Fibroblast of lung (primary cell): ENCODE measurements at regions not wholly inside any gene's neighbourhood (a gene's known extent, or its start where the extent isn't known, plus 50 kb on each side); places are given as distances from the start of the nearest gene placed in this dataset.

Experiments
- DNase-seq, 2 donors: peaks; one replicate each; pipeline versions ENCODE4 v3.0.0 to v3.0.0-alpha.2; 2010; ENCODE audit warnings: low read depth in 2 of 2
- H2AFZ ChIP-seq: 2 replicates; pipeline ENCODE4 v1.5.1; 2012; ENCODE audit warnings: low read length, control low read depth, inconsistent platforms
- H3K27ac ChIP-seq: 2 replicates; pipeline ENCODE4 v1.5.1; 2011; ENCODE audit warnings: low read length, control low read depth; ENCODE audit not compliant: insufficient read depth
- H3K27me3 ChIP-seq: 2 replicates; pipeline ENCODE4 v1.5.1; 2011; ENCODE audit warnings: mild to moderate bottlenecking, low read length; ENCODE audit not compliant: control insufficient read depth, insufficient read depth
- H3K36me3 ChIP-seq: 2 replicates; pipeline ENCODE4 v1.5.1; 2011; ENCODE audit warnings: low read length; ENCODE audit not compliant: control insufficient read depth, insufficient read depth
- H3K4me1 ChIP-seq: 2 replicates; pipeline ENCODE4 v1.5.1; 2011; ENCODE audit warnings: low read length; ENCODE audit not compliant: control insufficient read depth, insufficient read depth; ENCODE audit errors: extremely low read depth
- H3K4me2 ChIP-seq: 2 replicates; pipeline ENCODE4 v1.5.1; 2011; ENCODE audit warnings: low read length, control low read depth; ENCODE audit not compliant: insufficient read depth; ENCODE audit errors: extremely low read depth
- H3K4me3 ChIP-seq, 4 experiments: fragments of 200-600 bp in 1 of 4; sonication (generic) in 1 of 4; replicated peaks in 1 of 4; 2 replicates each; pipeline ENCODE4 v1.5.1; 2011 to 2016; ENCODE audit warnings: low read length in 4 of 4, low read depth in 3 of 4, mild to moderate bottlenecking in 3 of 4, control low read depth in 2 of 4, inconsistent platforms in 1 of 4, mixed read lengths in 1 of 4; ENCODE audit not compliant: insufficient read depth in 1 of 4; ENCODE audit errors: control extremely low read depth in 1 of 4
- H3K79me2 ChIP-seq: 2 replicates; pipeline ENCODE4 v1.5.1; 2012; ENCODE audit warnings: mild to moderate bottlenecking, low read length, inconsistent platforms; ENCODE audit not compliant: control insufficient read depth, insufficient read depth
- H3K9ac ChIP-seq: 2 replicates; pipeline ENCODE4 v1.5.1; 2011; ENCODE audit warnings: mild to moderate bottlenecking, low read length, control low read depth; ENCODE audit not compliant: insufficient read depth
- H3K9me3 ChIP-seq: 2 replicates; pipeline ENCODE4 v1.5.1; 2012; ENCODE audit warnings: low read depth, low read length; ENCODE audit not compliant: control insufficient read depth, insufficient read depth
- H4K20me1 ChIP-seq: 2 replicates; pipeline ENCODE4 v1.5.1; 2011; ENCODE audit warnings: low read length; ENCODE audit not compliant: control insufficient read depth, insufficient read depth; ENCODE audit errors: extremely low read depth
- EZH2 ChIP-seq: IDR thresholded peaks from 2 replicates; pipeline ENCODE4 v1.5.1; 2012; ENCODE audit warnings: low read length, control low read depth, mild to moderate bottlenecking; ENCODE audit errors: missing control alignments
- TF ChIP-seq, protein P1 (sequence below), 2 donors: IDR thresholded peaks in 1 of 2; conservative IDR thresholded peaks in 1 of 2; 1 replicate in 1 of 2; 2 replicates in 1 of 2; pipeline ENCODE4 v1.5.1; 2011 to 2012; ENCODE audit warnings: low read length in 2 of 2, control low read depth in 1 of 2, inconsistent platforms in 1 of 2, low read depth in 1 of 2, mild to moderate bottlenecking in 1 of 2

DNA sequence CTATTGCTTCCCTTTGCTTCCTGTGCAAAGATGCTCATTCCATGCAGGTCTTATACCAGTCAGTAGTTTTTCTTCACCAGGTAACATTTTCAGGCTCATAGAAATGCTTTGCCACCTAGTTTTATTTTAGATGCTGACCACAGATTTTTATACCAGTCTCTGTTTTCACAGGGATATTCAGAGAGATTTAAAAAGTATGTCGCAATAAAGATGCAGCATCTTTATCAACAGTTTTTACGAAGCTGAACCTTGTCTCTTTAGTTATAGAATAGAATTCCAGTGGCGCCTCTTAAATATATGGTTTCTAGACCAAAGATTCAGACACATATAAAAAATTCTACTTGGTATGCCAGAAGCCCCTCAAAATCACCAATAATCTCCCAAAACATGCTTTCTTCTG, 155.7 kb upstream of the PCSK5 start:
- Histone ChIP-seq H3K36me3 (no peaks in the 10 kb centered on the region), H3K4me2 (no peak overlapping the region), H2AFZ (no peak overlapping the region), H3K4me3 (no peak overlapping the region), H3K27me3 (no peaks in the 10 kb centered on the region), H3K9me3 (no peaks in the 10 kb centered on the region), H3K27ac (no peak overlapping the region), H4K20me1 (no peaks in the 10 kb centered on the region), H3K9ac (no peak overlapping the region), H3K79me2 (no peaks in the 10 kb centered on the region), H3K4me1 (no peaks in the 10 kb centered on the region)
- TF ChIP-seq, protein P1, sequence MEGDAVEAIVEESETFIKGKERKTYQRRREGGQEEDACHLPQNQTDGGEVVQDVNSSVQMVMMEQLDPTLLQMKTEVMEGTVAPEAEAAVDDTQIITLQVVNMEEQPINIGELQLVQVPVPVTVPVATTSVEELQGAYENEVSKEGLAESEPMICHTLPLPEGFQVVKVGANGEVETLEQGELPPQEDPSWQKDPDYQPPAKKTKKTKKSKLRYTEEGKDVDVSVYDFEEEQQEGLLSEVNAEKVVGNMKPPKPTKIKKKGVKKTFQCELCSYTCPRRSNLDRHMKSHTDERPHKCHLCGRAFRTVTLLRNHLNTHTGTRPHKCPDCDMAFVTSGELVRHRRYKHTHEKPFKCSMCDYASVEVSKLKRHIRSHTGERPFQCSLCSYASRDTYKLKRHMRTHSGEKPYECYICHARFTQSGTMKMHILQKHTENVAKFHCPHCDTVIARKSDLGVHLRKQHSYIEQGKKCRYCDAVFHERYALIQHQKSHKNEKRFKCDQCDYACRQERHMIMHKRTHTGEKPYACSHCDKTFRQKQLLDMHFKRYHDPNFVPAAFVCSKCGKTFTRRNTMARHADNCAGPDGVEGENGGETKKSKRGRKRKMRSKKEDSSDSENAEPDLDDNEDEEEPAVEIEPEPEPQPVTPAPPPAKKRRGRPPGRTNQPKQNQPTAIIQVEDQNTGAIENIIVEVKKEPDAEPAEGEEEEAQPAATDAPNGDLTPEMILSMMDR (conservative IDR thresholded peaks at IDR 0.05 in 1 of 2, IDR thresholded peaks at IDR 0.05 in 1 of 2; ENCODE audit: low read depth in 1 of 2, low read length in 2 of 2) = no peak
- no peak for TF ChIP-seq EZH2
- no peak for DNase-seq

DNA sequence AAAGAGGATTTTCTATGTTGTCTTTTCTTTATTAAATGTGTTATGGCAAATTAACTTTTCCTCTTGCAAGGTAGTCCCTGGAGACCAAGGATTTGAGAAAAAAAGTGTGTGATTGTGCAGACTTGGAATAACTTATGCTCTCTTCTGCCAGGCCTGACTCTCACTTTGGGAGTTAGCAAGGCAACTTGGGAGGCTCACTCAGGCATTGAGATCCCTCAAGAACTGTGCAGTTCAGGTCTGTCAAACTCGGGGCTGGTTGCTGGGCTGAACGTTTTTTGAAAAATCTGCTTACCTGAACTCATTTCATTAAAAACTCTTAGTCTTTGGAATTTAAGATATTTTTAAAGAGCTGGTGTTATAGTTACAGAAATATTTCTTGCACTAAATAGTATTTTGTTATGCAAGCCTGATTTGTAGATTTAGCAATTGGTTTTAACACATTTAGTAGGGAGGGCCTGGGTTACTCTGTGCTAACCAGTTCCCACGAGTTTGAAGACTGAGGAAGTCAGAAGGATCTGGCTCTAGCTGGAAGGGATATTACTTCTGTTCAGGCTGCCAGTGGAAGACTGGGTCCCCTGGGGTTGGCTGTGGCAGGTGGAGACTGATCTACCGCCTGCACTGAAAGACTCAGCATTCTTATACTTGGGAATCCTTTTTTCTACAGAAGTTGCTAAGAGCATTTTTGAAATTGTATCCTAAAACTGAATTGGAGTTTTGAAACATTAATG, 150.4 kb upstream of the PCSK5 start:
- Histone ChIP-seq H3K27me3 (no peaks in the 10 kb centered on the region), H4K20me1 (no peaks in the 10 kb centered on the region), H3K4me1 (no peaks in the 10 kb centered on the region), H2AFZ (no peak overlapping the region), H3K79me2 (no peaks in the 10 kb centered on the region), H3K9me3 (no peaks in the 10 kb centered on the region), H3K36me3 (no peaks in the 10 kb centered on the region), H3K9ac (no peak overlapping the region), H3K27ac (no peak overlapping the region), H3K4me2 (no peak overlapping the region), H3K4me3 (no peak overlapping the region)
- DNase-seq = no peak
- TF ChIP-seq, protein P1 (conservative IDR thresholded peaks at IDR 0.05 in 1 of 2, IDR thresholded peaks at IDR 0.05 in 1 of 2; ENCODE audit: low read depth in 1 of 2, low read length in 2 of 2) = no peak
- TF ChIP-seq EZH2 = no peak

DNA sequence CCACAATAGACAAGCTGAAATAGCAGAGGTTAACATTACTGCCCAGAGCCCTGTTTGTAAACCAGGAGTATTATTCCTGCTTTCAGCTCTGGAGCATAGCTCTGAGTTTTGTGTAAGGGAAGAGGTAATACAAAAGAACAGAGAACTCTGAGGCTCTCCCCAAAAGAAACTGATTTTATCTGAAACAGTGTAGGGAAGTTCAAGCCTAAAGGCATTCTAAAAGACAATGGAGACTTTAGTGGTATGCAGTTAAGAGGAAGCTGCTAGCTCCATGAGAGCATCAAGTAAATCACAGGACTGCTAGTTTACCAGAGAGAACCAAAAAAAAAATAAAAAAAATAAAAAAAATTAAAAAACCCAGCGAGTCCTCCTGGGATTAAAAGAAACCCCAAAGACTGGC, 146.6 kb upstream of the PCSK5 start:
- Histone ChIP-seq H2AFZ (no peak overlapping the region), H3K27me3 (no peaks in the 10 kb centered on the region), H3K9ac (no peak overlapping the region), H3K4me3 (no peak overlapping the region), H3K9me3 (no peaks in the 10 kb centered on the region), H3K4me2 (no peak overlapping the region), H3K79me2 (no peaks in the 10 kb centered on the region), H4K20me1 (no peaks in the 10 kb centered on the region), H3K27ac (no peak overlapping the region), H3K4me1 (no peaks in the 10 kb centered on the region), H3K36me3 (no peaks in the 10 kb centered on the region)
- DNase-seq = no peak
- TF ChIP-seq EZH2 = no peak
- TF ChIP-seq, protein P1 (conservative IDR thresholded peaks at IDR 0.05 in 1 of 2, IDR thresholded peaks at IDR 0.05 in 1 of 2; ENCODE audit: low read depth in 1 of 2, low read length in 2 of 2) = no peak
